Heart left ventricle (tissue), 16 donors: ENCODE measurements at regions not wholly inside any gene's neighbourhood (a gene's known extent, or its start where the extent isn't known, plus 50 kb on each side); places are given as distances from the start of the nearest gene placed in this dataset.

Experiments used
- ATAC-seq, 4 donors: fragments of 200-7000 bp; cut with Tn5 transposase; one replicate each; pipeline ENCODE4 v1.9.1; 2020 to 2022; ENCODE audit warnings: moderate library complexity in 4 of 4, mild to moderate bottlenecking in 3 of 4, moderate number of reproducible peaks in 1 of 4
- DNase-seq, 5 donors: peaks; one replicate each; pipeline ENCODE4 v3.0.0-alpha.2; 2020
- H3K27ac ChIP-seq, 12 donors: fragments of 200-600 bp; sonication (generic) in 4 of 12; one replicate each; pipeline versions ENCODE4 v1.5.0 to v1.8.0; 2016 to 2022; ENCODE audit warnings: mild to moderate bottlenecking in 2 of 12
- H3K27me3 ChIP-seq, 9 donors: fragments of 200-600 bp; sonication (generic) in 2 of 9; one replicate each; pipeline versions ENCODE4 v1.5.1 to v1.8.0; 2016 to 2022; ENCODE audit warnings: mild to moderate bottlenecking in 3 of 9
- H3K36me3 ChIP-seq, 9 donors: fragments of 200-600 bp; sonication (generic) in 2 of 9; one replicate each; pipeline versions ENCODE4 v1.5.0 to v1.8.0; 2018 to 2022; ENCODE audit warnings: mild to moderate bottlenecking in 2 of 9
- H3K4me1 ChIP-seq, 12 donors: fragments of 200-600 bp; sonication (generic) in 4 of 12; one replicate each; pipeline versions ENCODE4 v1.5.0 to v1.8.0; 2016 to 2022; ENCODE audit warnings: mild to moderate bottlenecking in 3 of 12
- H3K4me3 ChIP-seq, 12 donors: fragments of 200-600 bp; sonication (generic) in 4 of 12; one replicate each; pipeline versions ENCODE4 v1.5.0 to v1.8.0; 2017 to 2022; ENCODE audit warnings: mild to moderate bottlenecking in 9 of 12, moderate library complexity in 4 of 12
- H3K9me3 ChIP-seq, 12 donors: fragments of 200-600 bp; sonication (generic) in 4 of 12; one replicate each; pipeline versions ENCODE4 v1.5.0 to v1.8.0; 2016 to 2022; ENCODE audit warnings: mild to moderate bottlenecking in 1 of 12
- CTCF ChIP-seq, 12 donors: fragments of 200-600 bp; sonication (generic) in 4 of 12; IDR thresholded peaks; one replicate each; pipeline versions ENCODE4 v1.5.0 to v1.8.0; 2018 to 2022; ENCODE audit warnings: antibody characterized with exemption in 12 of 12, mild to moderate bottlenecking in 5 of 12
- POLR2A ChIP-seq, 2 donors: fragments of 450-650 bp; IDR thresholded peaks; one replicate each; pipeline ENCODE4 v1.6.1; 2017; ENCODE audit warnings: antibody characterized with exemption in 2 of 2, mild to moderate bottlenecking in 2 of 2, moderate library complexity in 2 of 2
- WGBS, 4 donors: extraction: QIAGEN DNeasy Blood & Tissue Kit in 2 of 4; methylation state at CpG; one replicate each; pipeline versions ENCODE4 v1.1.5 to v1.1.7; 2013 to 2018; 5-methylcytosine and 5-hydroxymethylcytosine counted together
- intact Hi-C, 10 donors: fragments of 100-400 bp; cut with DNase I; formaldehyde crosslinking; loops; one replicate each; pipeline versions ENCODE4 v1.11.1 to v1.14.2; 2022
- donor health status: ischemic (EF 13 %, LVEDD 7.1; RV severe dilation, severe dysfunction).
- donor health status: healthy with polysubstance abuse.
- donor health status: DM: no; HTN: yes; CAD: no.
- donor health status: DM: no; HTN: no; CAD: no.
- donor health status: ischemic (EF 25% LVEDD 6.9; RV normal size, moderate dysfunction).
- donor health status: ischemic (EF 25% LVEDD 5.7; RV mildly dilated, moderate dysfunction).
- donor health status: healthy.
- donor health status: DM: yes; HTN: yes; CAD: no.
- donor health status: ischemic (EF 35%, LVEDD 5.7; RV mildly dilated, moderate dysfunction).
- donor health status: nonischemic (EF 11% LVEDD 7.7; RV severe dilation, severe dysfunction).
- donor health status: DM: yes; HTN: yes; CAD: no.
- donor health status: PGD.
- donor health status: ischemic (EF 29% LVEDD 5.4; RV normal size, mild dysfunction).
- donor health status: nonischemic (EF 23%, LVEDD 6.1; RV moderate dilation, normal function).

GRCh38 chr2:163185160-163185559 is 346.6 kb upstream of the KCNH7 start:
- 89 to 93% (median 90%) methylated on average over 2 of the region's 2 CpGs for whole genome bisulfite sequencing, 4 donors
- TF ChIP-seq CTCF (IDR thresholded peaks at IDR 0.05) (no peak), POLR2A (IDR thresholded peaks at IDR 0.05) (no peak)
- intact Hi-C loops: loop anchor here in 5 of 10 donors (2.0 to 10.0 kb wide), 6 partner anchors 880 to 1300 kb away; no protein-coding TSS in a partner anchor

GRCh38 chr2:163182764-163183354 is 344.3 kb upstream of the KCNH7 start:
- Histone ChIP-seq H3K27me3 (peaks cover 0 to 9% (median 0%) of the 10 kb centered on the region in 9 donors), H3K36me3 (no peaks in the 10 kb centered on the region), H3K9me3 (no peaks in the 10 kb centered on the region), H3K27ac (no peak overlapping the region), H3K4me1 (no peaks in the 10 kb centered on the region), H3K4me3 (no peak overlapping the region)
- no peak for DNase-seq
- ATAC-seq: no peak
- TF ChIP-seq CTCF (IDR thresholded peaks at IDR 0.05) (peak; percentile 30 to 68 (median 56)), POLR2A (IDR thresholded peaks at IDR 0.05) (no peak)
- intact Hi-C loops: loop anchor here in 8 of 10 donors (5.0 to 10.0 kb wide), 5 partner anchors 882 to 1302 kb away; no protein-coding TSS in a partner anchor
- WGBS, 4 donors: 51 to 54% (median 53%) methylated on average over 2 of the region's 2 CpGs

More at GRCh38 chr2:163185160-163185559, 346.6 kb upstream of the KCNH7 start:
- Histone ChIP-seq H3K4me3 (no peak overlapping the region), H3K36me3 (no peaks in the 10 kb centered on the region), H3K27me3 (peaks cover 0 to 9% (median 0%) of the 10 kb centered on the region in 9 donors), H3K27ac (no peak overlapping the region), H3K4me1 (no peaks in the 10 kb centered on the region), H3K9me3 (no peaks in the 10 kb centered on the region)
- DNase-seq: no peak
- ATAC-seq: no peak

- intact Hi-C loops: no loop called here
- TF ChIP-seq POLR2A (IDR thresholded peaks at IDR 0.05): no peak
- no peak for TF ChIP-seq CTCF (IDR thresholded peaks at IDR 0.05)
These were observed 339.0 kb upstream of the KCNH7 start for GRCh38 chr2:163177592-163177991.

GRCh38 chr2:163175294-163175693 is 336.7 kb upstream of the KCNH7 start:
- 92 to 96% (median 93%) methylated on average over 2 of the region's 2 CpGs for WGBS, 4 donors
- ATAC-seq: no peak

More at GRCh38 chr2:163177592-163177991, 339.0 kb upstream of the KCNH7 start:
- Histone ChIP-seq H3K9me3 (no peaks in the 10 kb centered on the region), H3K36me3 (no peaks in the 10 kb centered on the region), H3K27me3 (peaks cover 0 to 9% (median 0%) of the 10 kb centered on the region in 9 donors), H3K4me3 (no peak overlapping the region), H3K27ac (no peak overlapping the region), H3K4me1 (no peaks in the 10 kb centered on the region)
- 76 to 79% (median 78%) methylated on average over 3 of the region's 3 CpGs for WGBS, 4 donors
- ATAC-seq (no peak), DNase-seq (no peak)

More at GRCh38 chr2:163175294-163175693, 336.7 kb upstream of the KCNH7 start:
- intact Hi-C loops: no loop called here
- H3K27me3 ChIP-seq: no peaks in the 10 kb centered on the region
- H3K4me1 ChIP-seq: no peaks in the 10 kb centered on the region
- no peak for TF ChIP-seq POLR2A (IDR thresholded peaks at IDR 0.05)
- TF ChIP-seq CTCF (IDR thresholded peaks at IDR 0.05): no peak
- no peaks in the 10 kb centered on the region for H3K9me3 ChIP-seq
- no peak overlapping the region for H3K4me3 ChIP-seq
- H3K27ac ChIP-seq: no peak overlapping the region
- no peak for DNase-seq
- H3K36me3 ChIP-seq: no peaks in the 10 kb centered on the region
